DOHH2 (cell line): ENCODE measurements at regions not wholly inside any gene's neighbourhood (a gene's known extent, or its start where the extent isn't known, plus 50 kb on each side); places are given as distances from the start of the nearest gene placed in this dataset.

Source experiments
- EZH2phosphoT487 ChIP-seq: fragments of 200-600 bp; sonication (generic); IDR thresholded peaks from 2 replicates; pipeline ENCODE4 v1.6.1; 2017; ENCODE audit warnings: borderline replicate concordance, mild to moderate bottlenecking, antibody characterized with exemption, low read length, moderate library complexity, mixed read lengths
- TF ChIP-seq, protein P1 (sequence below): fragments of 200-600 bp; sonication (generic); IDR thresholded peaks from one replicate; pipeline ENCODE4 v1.5.1; 2014; ENCODE audit warnings: antibody characterized with exemption, mild to moderate bottlenecking, low read depth, low read length; ENCODE audit not compliant: poor library complexity, severe bottlenecking

DNA sequence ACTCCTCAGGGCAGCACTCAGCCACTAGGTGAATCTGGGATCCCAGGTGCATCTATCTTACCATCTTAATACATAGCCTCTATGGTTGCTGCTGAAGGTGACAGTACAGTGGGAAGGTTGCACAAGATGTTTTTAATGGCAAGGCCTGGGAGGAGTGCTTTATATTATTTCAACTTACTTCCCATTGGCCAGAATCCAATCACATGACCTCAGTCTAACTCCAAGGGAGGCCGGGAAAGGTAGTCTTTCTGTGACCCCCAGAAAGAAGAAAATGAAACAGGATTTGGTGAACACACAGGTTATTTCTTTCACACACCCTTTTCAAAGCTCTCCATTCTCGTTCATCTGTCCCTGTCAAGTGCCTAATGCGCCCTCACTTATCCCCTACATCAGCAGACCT is 189.1 kb upstream of the ATP6AP2 start:
- TF ChIP-seq, protein P1, sequence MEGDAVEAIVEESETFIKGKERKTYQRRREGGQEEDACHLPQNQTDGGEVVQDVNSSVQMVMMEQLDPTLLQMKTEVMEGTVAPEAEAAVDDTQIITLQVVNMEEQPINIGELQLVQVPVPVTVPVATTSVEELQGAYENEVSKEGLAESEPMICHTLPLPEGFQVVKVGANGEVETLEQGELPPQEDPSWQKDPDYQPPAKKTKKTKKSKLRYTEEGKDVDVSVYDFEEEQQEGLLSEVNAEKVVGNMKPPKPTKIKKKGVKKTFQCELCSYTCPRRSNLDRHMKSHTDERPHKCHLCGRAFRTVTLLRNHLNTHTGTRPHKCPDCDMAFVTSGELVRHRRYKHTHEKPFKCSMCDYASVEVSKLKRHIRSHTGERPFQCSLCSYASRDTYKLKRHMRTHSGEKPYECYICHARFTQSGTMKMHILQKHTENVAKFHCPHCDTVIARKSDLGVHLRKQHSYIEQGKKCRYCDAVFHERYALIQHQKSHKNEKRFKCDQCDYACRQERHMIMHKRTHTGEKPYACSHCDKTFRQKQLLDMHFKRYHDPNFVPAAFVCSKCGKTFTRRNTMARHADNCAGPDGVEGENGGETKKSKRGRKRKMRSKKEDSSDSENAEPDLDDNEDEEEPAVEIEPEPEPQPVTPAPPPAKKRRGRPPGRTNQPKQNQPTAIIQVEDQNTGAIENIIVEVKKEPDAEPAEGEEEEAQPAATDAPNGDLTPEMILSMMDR, result no peak
- no peak for TF ChIP-seq EZH2phosphoT487
